Lower lobe of right lung (tissue), 2 donors: ENCODE measurements at regions not wholly inside any gene's neighbourhood (a gene's known extent, or its start where the extent isn't known, plus 50 kb on each side); places are given as distances from the start of the nearest gene placed in this dataset.

ENCODE experiments used
- ATAC-seq, 2 donors: fragments of 200-7000 bp; cut with Tn5 transposase; one replicate each; pipeline ENCODE4 v1.9.1; 2020 to 2022; ENCODE audit warnings: mild to moderate bottlenecking in 2 of 2, moderate library complexity in 2 of 2
- DNase-seq: peaks from one replicate; pipeline ENCODE4 v3.0.0-alpha.2; 2020
- H3K27ac ChIP-seq: fragments of 200-600 bp; one replicate; pipeline ENCODE4 v1.8.0; 2022
- H3K27me3 ChIP-seq: fragments of 200-600 bp; one replicate; pipeline ENCODE4 v1.8.0; 2022; ENCODE audit warnings: low read depth
- H3K36me3 ChIP-seq: fragments of 200-600 bp; one replicate; pipeline ENCODE4 v1.8.0; 2022; ENCODE audit warnings: mild to moderate bottlenecking
- H3K4me1 ChIP-seq: fragments of 200-600 bp; one replicate; pipeline ENCODE4 v1.8.0; 2022
- H3K4me3 ChIP-seq: fragments of 200-600 bp; one replicate; pipeline ENCODE4 v1.8.0; 2022; ENCODE audit warnings: mild to moderate bottlenecking
- H3K9me3 ChIP-seq: fragments of 200-600 bp; one replicate; pipeline ENCODE4 v1.8.0; 2022
- CTCF ChIP-seq: fragments of 200-600 bp; IDR thresholded peaks from one replicate; pipeline ENCODE4 v1.8.0; 2022; ENCODE audit warnings: antibody characterized with exemption, mild to moderate bottlenecking
- intact Hi-C: fragments of 100-400 bp; cut with DNase I; formaldehyde crosslinking; loops from one replicate; pipeline ENCODE4 v1.11.0; 2022
- donor health status: DM: no; HTN: yes; CAD: no; lungs with severe emphysema.

GRCh38 chr2:121076885-121077549 is 208.0 kb downstream of the TFCP2L1 start:
- ATAC-seq (peak; percentile 82), DNase-seq (peak; percentile 86)
- H3K4me1 ChIP-seq = no peaks in the 10 kb centered on the region
- intact Hi-C loops = loop anchor here (5.0 kb wide), 1 partner anchor 380 kb away; no protein-coding TSS in a partner anchor
- peak; percentile 87 for TF ChIP-seq CTCF
- H3K9me3 ChIP-seq = no peaks in the 10 kb centered on the region
- no peak overlapping the region for H3K27ac ChIP-seq
- no peak overlapping the region for H3K4me3 ChIP-seq
- peaks cover 43% of the 10 kb centered on the region for H3K27me3 ChIP-seq
- no peaks in the 10 kb centered on the region for H3K36me3 ChIP-seq

GRCh38 chr2:121078899-121079298 is 206.1 kb downstream of the TFCP2L1 start:
- H3K9me3 ChIP-seq = no peaks in the 10 kb centered on the region
- no peak overlapping the region for H3K4me3 ChIP-seq
- H3K36me3 ChIP-seq = no peaks in the 10 kb centered on the region
- H3K4me1 ChIP-seq = no peaks in the 10 kb centered on the region
- intact Hi-C loops = loop anchor here (5.0 kb wide), 1 partner anchor 382 kb away; no protein-coding TSS in a partner anchor
- ATAC-seq (no peak), DNase-seq (no peak)
- H3K27me3 ChIP-seq = peaks cover 43% of the 10 kb centered on the region
- no peak overlapping the region for H3K27ac ChIP-seq
- TF ChIP-seq CTCF = no peak

- no peak for DNase-seq
- Histone ChIP-seq H3K27me3 (peaks cover 40% of the 10 kb centered on the region), H3K9me3 (no peaks in the 10 kb centered on the region), H3K4me1 (no peaks in the 10 kb centered on the region), H3K4me3 (no peak overlapping the region), H3K27ac (no peak overlapping the region), H3K36me3 (no peaks in the 10 kb centered on the region)
- intact Hi-C loops = no loop called here
- ATAC-seq = peak; percentile 42 to 52
- peak; percentile 92 for TF ChIP-seq CTCF
Observed at GRCh38 chr2:121080013-121080772, 204.8 kb downstream of the TFCP2L1 start.

GRCh38 chr2:121081701-121082100 is 203.3 kb downstream of the TFCP2L1 start:
- no peaks in the 10 kb centered on the region for H3K36me3 ChIP-seq
- TF ChIP-seq CTCF = no peak
- no peaks in the 10 kb centered on the region for H3K4me1 ChIP-seq
- ATAC-seq (no peak), DNase-seq (no peak)
- H3K27me3 ChIP-seq = peaks cover 30% of the 10 kb centered on the region
- intact Hi-C loops = no loop called here
- H3K27ac ChIP-seq = no peak overlapping the region
- H3K9me3 ChIP-seq = no peaks in the 10 kb centered on the region
- H3K4me3 ChIP-seq = no peak overlapping the region

GRCh38 chr2:121082191-121082590 is 202.8 kb downstream of the TFCP2L1 start:
- Histone ChIP-seq H3K27me3 (peaks cover 25% of the 10 kb centered on the region), H3K36me3 (no peaks in the 10 kb centered on the region), H3K27ac (no peak overlapping the region), H3K4me3 (no peak overlapping the region), H3K4me1 (no peaks in the 10 kb centered on the region), H3K9me3 (no peaks in the 10 kb centered on the region)
- intact Hi-C loops = no loop called here
- no peak for TF ChIP-seq CTCF
- no peak for DNase-seq
- ATAC-seq = no peak
